Activated T-helper 1 cell treated with Interleukin-2 at 50 U/mL for 16 hours (primary cell): ENCODE measurements at regions not wholly inside any gene's neighbourhood (a gene's known extent, or its start where the extent isn't known, plus 50 kb on each side); places are given as distances from the start of the nearest gene placed in this dataset.

Source experiments
- DNase-seq: peaks from one replicate; pipeline ENCODE4 v3.0.0-alpha.2; 2020; ENCODE audit warnings: low read depth

GRCh38 chr3:10740954-10741353, 75.1 kb upstream of the SLC6A11 start:
- no peak for DNase-seq

GRCh38 chr3:10741891-10742671, 73.9 kb upstream of the SLC6A11 start:
- no peak for DNase-seq

DNA sequence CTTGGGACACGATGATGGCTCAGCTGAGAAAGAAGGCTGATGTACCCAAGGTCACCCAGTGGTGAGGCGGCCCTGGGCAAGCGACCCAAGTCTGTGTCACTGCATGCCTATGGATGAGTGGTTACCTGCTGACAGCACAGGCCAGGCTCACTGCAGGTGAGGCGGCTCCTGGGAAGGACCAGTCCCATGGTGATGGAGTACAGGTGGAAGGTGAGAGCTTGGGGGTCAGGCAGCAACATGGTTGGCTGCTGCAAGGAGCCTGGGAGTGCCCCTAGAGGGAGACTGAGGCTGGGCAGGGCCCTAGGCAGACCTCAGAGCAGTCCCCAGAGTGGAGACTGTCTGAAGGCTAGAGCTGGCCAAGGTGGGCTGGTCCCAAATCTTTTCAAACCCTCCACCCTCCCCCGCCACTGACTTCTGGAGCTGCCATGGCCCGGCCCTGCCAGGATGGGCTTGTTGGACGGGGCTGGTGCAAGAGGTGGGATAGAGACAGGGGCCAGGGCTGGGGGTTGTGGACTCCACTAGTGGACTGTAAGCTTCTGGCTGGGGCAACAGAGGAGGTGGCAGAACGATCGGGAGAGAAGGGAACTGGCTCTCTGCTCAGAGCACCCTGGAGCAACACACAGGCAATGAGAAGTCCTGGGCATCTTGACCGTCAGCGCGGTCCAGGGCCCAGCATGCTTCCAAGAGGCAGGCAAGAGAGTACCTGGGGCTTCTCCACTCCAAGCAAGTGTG, 72.5 kb upstream of the SLC6A11 start:
- DNase-seq: no peak

- DNase-seq: no peak
Measured at GRCh38 chr3:10744098-10744465, 71.9 kb upstream of the SLC6A11 start.

DNA sequence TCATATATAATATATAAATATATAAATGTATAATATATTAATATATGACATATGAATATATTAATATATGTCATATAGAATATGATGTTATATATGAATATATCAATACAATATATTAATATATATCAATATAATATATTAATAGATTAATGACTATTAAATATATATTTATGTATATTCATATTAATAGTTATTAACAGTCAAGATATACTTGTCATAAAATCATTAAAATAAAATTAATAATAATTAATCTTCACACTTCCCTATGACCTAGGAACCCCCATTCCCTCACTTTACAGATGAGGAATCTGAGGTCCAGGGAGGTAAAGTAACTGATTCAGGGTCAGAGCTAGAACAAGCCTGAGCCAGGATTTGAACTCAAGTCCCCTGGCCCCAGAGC, 70.6 kb upstream of the SLC6A11 start:
- DNase-seq: no peak

GRCh38 chr3:10746001-10746400, 70.0 kb upstream of the SLC6A11 start:
- no peak for DNase-seq

DNA sequence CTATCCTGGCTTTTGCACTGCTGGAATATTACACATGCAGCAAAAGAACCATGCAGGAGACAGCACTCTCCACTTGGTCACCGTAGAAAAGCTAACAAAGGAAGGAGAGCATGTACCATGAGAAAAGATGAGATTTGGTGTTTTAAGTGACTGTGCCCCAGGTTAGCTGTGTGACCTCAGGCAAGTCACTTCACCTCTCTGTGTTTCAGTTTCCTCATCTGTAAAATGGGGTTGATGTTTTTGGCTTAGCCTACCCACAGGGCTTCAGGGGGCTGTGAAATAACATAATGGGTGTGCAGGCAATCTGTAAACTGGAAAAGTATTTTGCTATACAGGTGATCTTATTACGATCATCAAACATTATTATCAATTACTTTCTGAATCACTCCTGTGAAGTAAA, 69.3 kb upstream of the SLC6A11 start:
- DNase-seq: no peak

DNA sequence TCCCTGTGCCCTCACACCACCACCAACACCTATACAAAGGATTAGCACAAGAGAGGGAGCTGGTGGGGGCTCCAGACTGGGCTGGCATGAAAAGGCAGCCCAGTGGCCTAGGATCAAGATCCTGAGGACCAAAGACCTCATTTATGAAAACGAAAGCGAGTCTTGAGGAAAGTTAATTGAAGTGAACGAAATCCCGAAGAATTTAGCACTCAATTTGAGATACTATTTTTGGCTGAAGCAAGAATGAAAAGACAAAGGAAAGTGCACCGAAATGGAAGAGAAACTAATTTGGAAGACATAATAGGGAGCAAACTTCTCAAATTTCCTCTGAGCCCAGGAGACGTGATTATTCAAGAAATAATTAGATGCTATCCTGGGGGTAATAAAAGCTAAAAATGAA, 68.7 kb upstream of the SLC6A11 start:
- no peak for DNase-seq

GRCh38 chr3:10748040-10748439, 68.0 kb upstream of the SLC6A11 start:
- DNase-seq: no peak

- no peak for DNase-seq
Measured at GRCh38 chr3:10753964-10754363, 62.1 kb upstream of the SLC6A11 start.

DNA sequence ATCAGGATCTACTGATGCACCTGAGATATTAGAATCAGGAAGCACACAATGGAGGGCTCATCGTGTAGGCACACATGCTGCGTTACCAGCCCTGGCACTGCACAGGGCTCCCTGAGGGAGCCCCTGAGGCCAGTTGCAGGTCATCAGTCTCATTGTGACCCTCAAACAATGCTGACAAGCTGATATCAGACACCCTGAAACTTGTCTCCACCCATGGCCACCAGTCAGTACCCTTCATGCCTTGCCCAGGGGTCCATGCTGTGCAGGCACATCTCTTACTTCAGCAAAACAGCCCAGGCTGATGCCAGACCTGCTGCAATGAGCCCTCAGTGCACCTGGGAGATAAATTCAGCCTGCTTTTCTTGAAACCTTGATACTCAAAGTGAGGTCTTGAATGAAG, 59.5 kb upstream of the SLC6A11 start:
- DNase-seq: no peak

- DNase-seq: no peak
Measured at GRCh38 chr3:10757021-10757820, 58.8 kb upstream of the SLC6A11 start.

DNA sequence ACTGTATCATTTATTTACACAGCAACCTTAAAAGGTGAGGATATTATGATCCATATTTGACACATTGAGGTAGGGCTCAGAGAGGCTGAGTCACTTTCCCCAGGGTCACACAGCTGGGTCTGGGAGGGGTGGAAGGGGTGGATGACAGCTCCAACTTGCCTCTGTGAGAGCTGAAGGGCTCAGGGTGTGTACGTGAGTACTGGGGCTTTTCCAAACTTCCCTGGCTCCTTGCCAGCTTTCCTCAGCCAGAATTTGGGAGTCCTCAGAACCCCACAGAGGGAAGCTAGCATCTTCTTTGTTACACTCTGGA, 58.3 kb upstream of the SLC6A11 start:
- DNase-seq: no peak

DNA sequence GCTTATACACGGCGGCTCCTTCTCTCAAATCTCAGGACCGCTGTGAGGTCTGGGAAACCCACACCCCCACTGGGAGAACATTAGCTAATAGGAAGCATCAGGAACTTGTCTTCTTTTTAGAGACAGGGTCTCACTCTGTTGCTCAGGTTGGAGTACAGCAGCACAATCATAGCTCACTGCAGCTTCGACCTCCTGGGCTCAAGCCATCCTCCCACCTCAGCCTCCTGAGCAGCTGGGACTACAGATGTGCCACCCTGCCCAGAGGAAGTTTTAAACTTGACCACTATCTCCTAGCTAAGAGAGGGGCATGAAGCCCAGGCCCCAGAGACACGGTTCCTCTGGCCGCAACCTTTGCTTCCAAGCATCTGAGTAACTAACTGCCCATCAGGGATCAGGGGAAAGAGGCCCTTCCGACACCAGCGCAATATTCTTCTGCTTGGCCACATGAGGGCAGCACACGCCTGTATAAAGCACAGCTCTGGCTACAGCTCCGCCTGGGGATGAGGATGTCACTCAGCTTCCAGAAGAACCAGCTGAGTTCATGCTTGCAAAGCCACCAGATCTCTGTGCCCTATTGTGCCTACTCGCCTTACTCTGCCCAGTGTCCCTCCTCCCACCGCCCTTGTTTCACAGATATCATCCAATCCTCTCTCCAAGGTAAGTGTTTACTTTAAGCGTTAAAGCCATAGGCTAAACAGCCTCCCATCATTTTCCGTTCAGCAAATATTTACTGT, 57.6 kb upstream of the SLC6A11 start:
- DNase-seq: peak; percentile 7

- no peak for DNase-seq
Measured at GRCh38 chr3:10759495-10759894, 56.5 kb upstream of the SLC6A11 start.

- no peak for DNase-seq
Measured at GRCh38 chr3:10760199-10760598, 55.8 kb upstream of the SLC6A11 start.

- DNase-seq: no peak
Measured at GRCh38 chr3:10761583-10761982, 54.4 kb upstream of the SLC6A11 start.

DNA sequence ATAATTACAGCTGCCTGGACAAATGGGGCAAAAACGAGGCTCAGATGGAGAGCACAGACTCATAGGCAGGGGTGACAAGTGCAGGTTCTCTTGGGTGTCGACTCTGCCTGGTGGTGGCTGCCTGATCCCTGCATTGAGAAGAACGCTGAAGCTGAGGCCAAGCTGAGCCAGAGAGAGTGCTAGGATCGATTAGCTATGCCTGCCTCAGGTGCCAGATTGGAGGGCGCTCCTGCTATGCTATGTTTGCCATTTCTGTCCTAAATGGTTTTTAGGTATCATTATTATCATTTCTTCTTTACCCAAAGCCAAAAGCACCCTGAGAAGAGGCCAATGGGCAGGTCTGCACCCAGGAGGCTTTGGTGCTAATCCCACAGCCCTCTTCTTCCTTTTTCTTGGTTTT, 53.9 kb upstream of the SLC6A11 start:
- no peak for DNase-seq

- no peak for DNase-seq
Measured at GRCh38 chr3:10762611-10763247, 53.3 kb upstream of the SLC6A11 start.

GRCh38 chr3:10763248-10763620, 52.8 kb upstream of the SLC6A11 start:
- DNase-seq: no peak

DNA sequence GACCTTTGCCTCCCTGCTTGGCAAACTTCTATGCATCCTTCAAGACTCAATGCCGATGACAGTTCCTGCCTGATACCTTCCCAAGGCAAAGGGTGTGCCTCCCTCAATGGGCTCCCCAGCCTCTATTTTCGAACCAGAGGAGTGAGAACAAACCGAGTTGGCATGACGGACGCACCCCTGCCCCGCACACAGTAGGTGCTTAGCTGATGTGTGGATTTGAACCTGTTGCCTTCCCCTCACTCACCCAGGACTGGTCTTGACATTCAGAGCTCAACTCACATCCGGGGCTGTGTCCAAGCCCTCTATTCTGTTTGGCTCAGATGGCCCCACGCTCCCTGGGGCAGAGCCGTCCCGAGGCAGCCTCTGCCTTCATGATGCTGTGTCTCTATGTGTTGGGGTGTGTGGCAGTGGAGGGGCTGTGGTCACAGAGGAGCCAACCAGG, 52.2 kb upstream of the SLC6A11 start:
- no peak for DNase-seq
